Left kidney (tissue), 1 donor: ENCODE measurements at regions not wholly inside any gene's neighbourhood (a gene's known extent, or its start where the extent isn't known, plus 50 kb on each side); places are given as distances from the start of the nearest gene placed in this dataset.

Experiments
- DNase-seq: peaks from one replicate; pipeline ENCODE4 v3.0.0-alpha.2; 2013

DNA sequence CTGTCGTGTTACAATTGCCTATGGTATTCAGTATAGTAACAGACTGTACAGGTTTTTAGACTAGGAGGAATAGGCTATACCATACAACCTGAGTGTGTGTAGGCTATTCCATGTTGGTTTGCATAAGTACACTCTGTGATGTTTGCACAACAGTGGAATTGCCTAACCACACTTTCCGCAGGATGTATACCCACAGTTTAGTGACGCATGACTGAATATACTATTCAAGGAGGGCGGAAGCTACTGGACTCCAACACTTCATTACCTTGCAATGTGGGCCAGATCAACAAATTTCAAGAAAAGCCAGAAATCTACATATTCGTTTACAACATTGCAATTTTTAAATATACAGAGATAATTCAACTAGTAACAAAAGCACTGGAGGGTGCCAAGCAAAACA lies 317.2 kb downstream of the PDGFC start:
- no peak for DNase-seq

DNA sequence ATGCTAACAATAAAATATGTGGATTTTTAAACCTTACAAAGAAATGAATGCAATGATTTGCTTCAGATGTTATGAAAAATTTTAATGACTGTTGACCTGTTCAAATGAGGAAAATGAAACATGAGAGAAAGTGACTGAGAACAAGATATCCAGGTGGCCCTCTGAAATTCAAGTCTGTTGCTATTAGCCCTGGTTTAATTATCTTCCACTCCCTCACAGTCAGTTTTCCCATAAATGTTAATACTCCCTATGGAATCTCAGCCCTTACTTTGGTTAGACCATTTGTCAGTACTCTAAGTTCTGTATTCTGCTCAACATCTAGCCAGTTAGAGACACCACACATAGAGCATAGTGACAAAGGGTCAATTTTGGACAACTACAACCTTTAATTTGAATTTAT lies 327.8 kb downstream of the PDGFC start:
- peak; percentile 53 for DNase-seq

DNA sequence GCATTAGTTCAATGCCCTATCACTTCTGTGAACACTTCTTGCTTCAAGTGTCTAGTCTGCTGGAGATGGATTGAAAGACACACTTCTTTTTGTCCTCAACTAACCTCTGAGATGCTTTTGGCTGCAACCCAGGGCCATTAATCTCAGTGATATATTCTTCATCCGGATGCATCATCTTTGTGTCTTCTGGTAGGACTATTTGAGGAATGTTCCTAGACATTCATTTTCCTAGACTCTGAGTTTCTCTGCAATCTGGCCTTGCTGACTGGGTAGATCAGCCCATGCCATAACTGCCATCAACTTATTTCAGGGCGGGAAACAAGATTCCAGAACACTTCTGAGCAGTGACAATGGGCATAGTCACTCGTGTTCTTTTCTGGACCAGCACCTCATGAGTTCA lies 329.4 kb downstream of the PDGFC start:
- DNase-seq = no peak

DNA sequence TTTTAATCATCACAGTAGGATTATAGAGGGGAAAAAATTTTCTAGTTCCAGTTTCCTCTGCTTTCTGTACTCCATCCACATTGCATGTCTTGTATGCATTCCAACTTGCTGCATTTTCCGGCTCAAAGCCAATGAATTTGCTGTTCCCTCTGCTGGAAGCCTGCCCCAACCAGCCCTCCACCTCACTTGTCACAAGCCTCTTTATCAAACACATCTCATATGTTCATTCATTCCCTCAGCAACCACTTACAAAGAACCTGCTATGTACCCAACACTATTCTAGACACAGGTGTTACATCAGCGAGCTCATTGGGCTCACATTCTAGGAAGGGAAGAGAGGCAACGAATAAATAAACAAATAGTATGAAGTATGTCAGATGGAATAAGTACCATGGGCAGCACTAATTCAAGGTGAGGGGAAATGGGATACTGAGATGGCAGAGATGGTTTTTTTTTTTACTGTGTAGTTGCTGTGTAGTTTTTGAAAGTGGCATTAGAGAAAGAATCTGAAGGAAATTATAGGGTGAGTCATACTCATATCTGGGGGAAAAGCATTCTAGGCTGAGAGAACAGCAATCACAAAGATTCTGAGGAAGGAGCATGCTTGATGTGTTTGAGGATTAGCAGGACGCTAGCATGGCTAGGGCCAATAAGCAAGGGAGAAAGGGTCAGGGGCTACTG lies 332.5 kb downstream of the PDGFC start:
- no peak for DNase-seq

DNA sequence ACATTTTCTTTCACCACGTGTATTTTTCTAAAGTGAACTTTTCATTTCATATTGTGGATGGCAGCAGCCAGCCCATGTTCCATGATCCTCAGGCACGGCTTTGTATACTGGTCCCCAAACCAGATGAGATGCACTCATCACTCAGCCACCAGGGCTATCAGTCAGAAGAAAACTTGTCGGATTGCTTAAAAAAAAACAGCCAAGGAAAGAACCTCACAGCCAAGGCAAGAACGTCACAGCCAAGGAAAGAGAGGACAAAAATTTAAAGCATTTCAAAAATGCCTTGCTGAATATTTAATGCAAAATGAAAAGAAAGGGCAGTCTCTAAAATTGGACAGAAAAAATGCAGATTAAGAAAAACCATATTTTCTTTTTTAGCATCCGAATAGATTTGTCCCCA lies 333.3 kb downstream of the PDGFC start:
- DNase-seq = no peak

DNA sequence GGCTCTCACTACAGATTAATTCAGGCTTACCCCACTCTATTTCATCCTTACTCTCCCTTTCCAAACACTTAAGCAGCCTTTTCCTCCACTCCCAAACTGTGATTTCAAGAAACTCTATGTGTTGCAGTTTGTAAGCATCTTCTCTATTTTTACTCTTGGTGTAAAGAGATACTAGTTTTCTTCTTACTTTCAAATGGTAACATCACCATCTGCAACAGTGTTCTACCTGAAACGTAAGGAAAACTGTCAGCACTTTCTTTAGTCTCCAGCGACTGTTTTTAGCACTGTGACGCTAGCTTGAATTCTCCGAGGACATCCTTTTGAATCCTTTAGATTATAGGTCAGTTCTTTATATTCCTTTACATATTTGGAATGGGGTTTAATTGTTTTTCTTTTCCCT lies 335.2 kb downstream of the PDGFC start:
- no peak for DNase-seq

DNA sequence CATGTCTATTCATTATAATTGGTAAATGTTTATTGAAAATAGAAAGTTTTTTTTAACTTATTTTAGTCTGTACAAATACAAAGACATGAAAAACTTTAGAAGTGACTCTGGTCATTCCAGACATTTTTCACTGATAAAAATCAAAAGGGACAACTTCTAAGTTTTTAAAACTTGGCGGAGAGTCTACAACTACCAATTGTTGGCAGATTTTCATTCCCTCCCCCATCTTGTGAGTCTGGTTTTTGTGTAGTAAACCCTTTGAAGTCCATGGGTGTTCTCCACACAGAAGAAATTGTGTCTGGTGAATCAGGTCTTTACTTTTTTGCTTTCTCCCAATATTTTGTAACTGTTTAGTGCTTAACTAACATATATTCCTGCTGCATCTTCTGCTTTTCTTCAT lies 336.5 kb downstream of the PDGFC start:
- DNase-seq = no peak

DNA sequence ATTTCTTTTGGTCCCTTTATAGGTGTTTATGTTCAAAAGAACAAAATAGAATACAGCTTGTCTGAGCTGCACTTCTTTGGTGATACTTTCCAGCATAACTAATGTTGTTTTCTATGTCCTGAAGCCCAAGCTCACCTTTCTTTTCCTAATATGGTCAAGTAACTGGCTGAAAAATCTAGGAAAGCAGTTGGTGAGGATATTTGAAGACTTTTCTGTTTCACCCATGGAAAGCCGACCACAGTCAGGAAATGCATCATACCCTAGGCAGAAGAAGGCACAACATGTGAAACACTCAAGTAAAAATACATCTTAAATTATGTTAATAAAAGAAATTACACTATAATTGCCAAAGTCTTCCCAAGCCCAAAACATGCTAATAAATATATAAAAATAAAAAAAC lies 337.0 kb downstream of the PDGFC start:
- DNase-seq = no peak

DNA sequence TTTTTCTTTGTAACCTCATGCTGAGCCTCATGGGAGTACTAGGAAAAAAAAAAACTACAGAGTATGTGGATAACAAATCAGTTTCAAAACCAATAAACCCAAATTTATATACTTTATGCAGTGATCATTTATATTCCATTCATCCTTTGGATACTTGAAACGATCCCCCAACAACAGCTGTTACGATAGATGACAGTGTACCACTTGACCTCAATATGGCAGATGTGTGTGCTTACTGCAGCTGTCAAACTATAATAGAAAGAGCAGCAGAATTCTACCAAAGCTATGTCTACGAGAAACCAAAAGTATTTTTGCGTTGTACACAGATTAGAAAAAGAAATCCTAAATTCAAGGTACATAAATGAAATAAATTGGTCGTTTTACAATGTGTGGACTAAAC lies 337.8 kb downstream of the PDGFC start:
- no peak for DNase-seq

DNA sequence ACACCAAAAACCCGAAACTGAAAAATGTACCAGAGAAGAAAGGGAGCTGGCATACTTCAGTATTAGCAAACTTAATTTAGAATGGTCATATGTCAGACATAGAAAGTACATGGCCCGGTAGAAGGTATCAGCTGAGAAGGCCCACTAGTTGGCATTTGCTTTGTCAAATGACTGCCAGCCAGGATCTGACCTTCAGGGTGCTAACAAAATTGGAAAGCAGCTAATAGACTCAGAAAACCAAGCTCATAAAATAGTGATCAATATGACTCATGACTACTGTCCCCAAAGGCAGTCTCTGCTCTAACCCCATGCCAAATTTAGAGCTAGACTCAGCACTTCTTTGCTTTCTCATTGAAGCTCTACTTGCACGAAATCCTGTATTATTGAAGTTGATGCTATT lies 342.7 kb downstream of the PDGFC start:
- no peak for DNase-seq

DNA sequence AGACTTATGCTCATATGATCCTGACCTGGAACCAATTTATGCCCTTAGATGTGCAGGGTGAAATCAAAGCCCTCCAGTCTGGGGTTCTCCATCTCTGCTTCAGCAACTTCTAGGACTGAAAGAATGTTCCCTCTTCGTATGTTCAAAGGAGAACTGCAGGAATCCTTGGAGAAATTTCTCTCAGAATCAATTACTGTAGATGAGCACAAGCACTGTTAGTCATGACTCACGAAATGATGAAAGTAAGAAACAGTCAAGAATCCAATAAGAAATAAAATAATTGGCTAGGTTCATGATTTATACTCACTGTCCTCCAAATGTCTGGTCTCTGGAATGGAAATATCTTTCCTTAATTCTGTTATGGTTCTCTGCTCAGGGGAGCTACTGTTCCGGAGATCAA lies 348.2 kb downstream of the PDGFC start:
- no peak for DNase-seq

DNA sequence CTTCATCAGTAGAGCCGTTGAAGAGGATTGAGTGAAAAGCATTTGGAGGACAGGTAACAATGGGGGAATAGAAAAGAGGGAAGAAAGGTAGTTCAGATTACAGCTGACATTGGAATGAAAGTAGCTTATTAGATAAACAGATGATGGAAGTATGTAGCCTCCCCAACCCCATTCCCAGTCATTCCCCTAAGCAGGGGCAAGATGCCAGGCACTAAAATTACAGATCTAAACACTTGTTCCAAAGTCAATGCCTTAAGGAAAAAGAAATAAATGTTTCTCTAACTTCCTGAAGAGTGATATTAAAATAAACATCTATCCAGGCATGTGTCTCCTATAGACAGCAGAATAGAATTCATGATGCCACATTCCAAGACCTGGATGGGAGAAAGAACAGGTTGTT lies 350.8 kb downstream of the PDGFC start:
- no peak for DNase-seq

DNA sequence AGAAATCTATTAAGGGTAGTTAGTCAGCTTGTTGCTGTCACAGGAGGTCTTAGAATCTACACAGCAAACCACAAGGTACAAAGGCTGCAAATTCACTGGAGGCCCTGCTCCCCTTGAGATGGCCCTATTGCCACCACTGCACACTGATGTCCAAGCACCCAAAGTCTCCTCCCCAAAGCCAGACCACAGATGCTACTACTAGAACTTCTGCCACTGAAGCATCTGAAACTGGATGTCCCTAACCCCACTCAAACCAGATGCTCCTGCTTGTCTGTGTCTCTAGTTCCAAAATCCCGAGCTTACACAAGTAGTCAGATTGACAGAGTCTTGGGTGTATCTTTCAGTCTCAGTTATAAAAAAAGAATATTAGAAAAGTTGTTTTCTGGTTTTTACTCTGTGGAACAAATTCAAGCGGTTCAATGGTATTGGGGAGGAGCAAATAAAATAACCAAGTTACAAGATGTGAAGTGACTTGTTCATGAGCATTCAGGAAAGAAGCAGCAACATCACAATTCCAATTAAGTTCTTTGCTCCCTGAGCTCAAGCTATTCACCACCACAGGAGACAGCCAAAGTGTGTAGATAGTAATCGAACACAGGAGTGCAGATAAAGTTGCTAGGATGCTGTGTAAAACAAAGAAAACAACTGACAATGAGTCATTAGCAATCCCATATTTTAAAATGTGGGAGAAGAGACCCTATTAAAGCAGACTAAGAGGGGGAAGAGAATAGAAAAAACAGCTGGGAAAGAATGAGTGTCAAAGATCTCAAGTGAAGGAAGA lies 352.3 kb downstream of the PDGFC start:
- no peak for DNase-seq

DNA sequence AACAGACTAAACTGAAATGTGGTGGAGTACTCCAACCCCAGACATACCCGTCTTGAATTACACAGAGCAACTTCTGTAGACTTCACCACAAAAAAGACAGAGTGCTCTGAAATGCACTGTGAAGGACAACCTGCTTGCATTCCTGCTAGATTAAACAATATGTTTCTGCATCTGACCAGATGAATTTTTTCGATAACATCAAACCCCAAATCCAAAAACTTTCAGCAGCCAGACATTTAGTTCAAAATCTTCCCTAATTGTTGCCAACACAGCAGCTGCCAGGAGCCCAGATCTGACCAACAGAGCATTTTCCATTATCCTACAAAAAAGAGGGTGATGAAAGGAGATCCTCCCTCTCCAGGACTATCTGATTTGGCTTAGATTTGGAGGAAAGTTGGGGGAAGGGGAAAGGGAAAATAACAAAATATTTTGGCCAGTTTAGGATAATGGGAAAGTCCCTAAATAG lies 356.5 kb downstream of the PDGFC start:
- DNase-seq = no peak

DNA sequence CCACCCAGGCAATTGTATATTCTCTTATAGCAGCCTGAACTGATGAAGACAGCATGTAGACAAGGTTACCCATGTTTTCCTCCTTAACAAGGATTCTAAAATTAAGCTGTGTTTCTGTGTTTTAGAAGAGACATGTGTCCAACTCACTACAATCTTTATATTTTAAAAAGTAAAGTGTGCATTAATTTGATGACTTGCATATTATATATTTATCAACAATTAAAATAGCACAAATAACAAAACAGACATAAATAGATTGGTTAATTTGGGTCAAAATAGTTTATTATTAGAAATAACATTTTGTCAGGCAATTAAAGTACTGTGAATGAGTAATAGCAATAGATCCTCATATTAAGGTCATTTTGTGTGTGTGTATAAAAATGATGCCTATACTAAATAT lies 357.1 kb downstream of the PDGFC start:
- DNase-seq = no peak

DNA sequence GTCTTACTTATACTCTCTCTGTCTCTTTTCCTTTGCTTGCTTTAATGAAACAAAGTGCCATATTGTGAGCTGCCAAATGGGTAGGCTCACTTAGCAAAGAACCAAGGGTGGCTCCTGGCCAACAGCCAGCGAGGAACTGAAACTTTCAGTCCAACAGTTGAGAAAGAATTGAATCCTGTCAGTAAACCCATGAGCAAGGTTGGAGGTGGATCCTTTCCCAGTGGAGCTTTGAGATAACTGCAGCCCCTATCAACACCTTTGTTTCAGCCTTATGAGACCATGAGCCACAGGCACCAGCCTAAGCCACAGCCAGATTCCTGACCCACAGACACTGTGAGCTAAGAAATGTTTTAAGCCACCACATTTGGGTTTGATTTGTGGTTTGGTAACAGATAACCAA lies 362.2 kb downstream of the PDGFC start:
- DNase-seq = no peak

DNA sequence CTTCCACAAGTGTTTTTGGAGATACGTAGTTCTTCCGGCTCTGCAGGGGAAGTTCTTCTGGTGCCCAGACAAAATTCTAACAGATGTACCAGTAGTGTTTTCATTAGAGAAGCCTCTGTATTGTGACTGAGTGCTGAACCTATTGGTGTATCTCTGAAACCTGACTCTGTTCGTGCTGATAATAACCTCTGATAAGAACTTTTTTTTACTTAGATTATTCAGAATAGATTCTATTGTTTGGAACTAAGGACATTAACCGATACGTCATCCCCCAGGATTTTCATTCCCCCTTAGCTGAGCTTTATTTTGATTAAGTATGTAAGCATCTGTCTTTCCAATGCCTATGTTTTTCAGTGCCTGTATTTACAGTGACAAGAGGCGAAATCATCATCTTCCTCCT lies 362.9 kb downstream of the PDGFC start:
- DNase-seq = no peak

DNA sequence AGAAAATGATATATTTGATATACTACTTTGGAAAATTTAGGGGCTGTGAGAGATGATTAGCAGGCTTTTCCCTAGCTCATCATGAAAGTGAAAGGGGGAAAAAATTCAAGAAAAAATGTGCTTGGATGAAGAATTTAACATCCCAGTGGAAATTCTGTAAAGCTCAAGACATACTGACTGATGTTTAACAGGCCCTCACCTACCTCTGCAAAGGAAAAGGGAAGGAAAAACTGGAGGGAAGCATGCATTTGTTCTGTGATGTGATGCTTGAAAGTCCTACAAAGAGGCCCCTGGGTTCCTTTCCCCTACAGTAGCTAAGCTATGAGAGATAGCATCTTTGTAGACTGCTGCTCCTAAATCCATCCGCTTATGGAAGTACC lies 364.1 kb downstream of the PDGFC start:
- DNase-seq = no peak

DNA sequence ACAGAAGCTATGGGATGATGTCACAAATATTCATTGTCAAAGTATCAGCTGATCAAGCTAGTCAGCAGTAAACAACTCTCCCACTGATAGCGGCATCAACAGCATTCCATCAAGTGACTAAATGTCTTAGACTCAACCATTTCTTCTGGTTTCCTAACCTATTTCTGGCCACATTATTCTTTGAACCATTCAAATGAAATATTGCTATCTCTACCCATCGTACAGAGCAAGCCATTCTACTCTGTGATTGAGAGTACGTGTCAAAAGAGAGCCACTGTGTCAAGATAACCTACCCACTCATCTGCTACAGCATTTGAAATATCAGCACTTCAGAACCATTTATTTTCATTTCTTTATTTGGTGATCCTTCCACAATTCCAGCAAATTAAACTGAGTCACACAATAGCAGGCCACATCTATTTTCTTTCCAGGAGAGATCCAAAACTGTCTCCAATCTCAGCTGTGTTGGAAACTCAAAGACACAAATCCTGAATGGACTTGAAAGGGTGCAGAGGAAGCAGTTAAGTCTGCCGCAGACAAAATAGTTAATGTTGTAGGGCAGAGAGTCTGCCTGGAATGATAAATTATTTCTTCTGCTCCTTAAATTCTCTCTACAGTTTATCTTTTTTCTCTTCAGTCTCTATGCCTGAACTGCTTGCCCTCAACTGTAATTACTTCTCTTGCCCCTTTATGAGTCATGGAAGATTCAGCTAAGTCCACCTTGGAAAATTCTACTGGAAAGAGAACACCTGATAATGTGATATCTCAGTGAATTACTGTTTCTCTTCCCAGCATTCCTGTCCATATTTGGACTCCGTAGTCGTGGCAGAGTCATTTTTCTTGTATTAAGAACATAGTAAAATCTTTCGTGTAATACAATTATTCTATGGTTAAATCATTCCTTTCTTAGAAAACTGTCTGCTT lies 364.8 kb downstream of the PDGFC start:
- DNase-seq = no peak

DNA sequence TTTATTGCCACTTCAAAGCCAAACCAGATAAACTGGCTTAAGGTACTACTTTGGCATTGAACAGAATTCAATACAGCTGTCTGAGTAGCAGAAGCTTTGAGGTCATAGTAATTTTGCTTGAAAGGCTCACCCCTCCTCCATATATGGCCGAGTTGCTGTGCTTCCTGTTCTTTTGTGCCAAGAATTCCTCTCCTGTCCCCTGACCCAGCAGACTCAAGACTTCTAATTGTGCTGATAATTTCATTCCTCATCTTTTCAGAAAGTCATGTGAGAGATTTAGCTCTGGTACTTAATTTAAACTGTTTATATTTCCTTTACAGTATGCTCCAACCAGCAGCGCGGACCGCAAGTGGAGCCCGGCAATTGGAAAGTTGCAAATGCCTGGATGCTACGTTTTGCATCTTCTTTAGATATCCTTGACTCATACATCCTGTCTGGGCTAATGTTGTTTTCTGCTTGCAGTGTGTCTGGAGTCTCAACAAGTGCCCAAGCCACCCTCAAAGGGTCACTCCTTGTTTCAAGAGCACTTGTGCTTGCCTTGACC lies 373.4 kb downstream of the PDGFC start:
- no peak for DNase-seq

DNA sequence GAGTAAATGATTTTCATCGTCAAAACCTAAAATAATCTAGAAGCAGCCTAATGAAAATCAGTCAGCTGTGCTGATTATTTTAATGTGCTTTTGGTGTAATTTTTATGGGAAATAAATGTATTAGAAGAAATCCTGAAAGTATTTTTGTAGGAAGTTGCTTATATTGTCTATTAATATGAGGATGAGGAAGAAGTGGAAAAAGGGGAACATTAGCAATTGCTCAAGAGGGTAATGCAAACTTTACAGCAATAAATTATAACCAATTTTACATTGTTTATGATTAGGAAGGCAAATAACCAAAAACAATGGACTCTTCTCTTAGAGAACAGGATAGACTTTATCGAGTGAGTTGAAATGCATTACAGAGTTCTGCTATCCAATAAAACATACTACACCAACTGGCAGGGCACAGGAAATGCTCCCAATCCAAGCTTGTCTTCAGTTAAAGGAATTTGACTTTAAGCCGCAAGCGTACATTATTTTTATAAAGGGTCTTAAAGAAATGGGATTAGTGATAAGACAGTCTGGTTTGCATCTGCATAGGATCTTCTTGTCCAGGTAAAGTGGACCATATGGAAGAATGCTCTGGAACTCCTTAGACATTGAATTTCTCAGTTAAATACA lies 374.8 kb downstream of the PDGFC start:
- no peak for DNase-seq

DNA sequence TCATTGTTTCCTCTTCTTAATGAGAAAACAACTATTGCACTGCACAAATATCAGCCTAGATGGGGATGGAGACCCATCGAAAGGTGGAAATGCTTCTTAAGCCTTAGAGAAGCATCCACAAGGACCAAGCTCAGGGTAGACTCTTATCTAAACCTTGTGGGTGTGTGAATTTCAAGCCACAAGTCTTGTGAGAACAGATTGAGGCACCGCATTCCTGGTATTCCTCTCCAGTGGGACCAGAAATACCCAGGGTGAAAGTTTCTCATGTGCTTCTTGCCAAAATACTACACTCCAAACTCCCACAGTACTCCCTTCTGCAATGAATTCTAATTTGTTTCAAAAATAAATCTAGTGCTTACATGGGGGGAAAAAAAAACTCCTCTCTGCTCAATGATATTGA lies 375.6 kb downstream of the PDGFC start:
- no peak for DNase-seq
